ENCODE measurements at regions not wholly inside any gene's neighbourhood (a gene's known extent, or its start where the extent isn't known, plus 50 kb on each side); places are given as distances from the start of the nearest gene placed in this dataset.

GRCh38 chr5:21145376-21145775, 1157.4 kb upstream of the CDH18 start:
- Histone ChIP-seq H3K36me3 (no peaks in the 10 kb centered on the region), H3K9me3 (peaks cover 0 to 15% (median 4%) of the 10 kb centered on the region in 11 donors), H3K4me1 (no peaks in the 10 kb centered on the region), H3K27me3 (no peaks in the 10 kb centered on the region), H3K27ac (no peak overlapping the region), H3K4me3 (no peak overlapping the region)
- intact Hi-C loops (cut with DNase I), result no loop called here
- 69 to 74% methylated on average over 3 of the region's 3 CpGs for WGBS, 2 donors
- ATAC-seq, result no peak
- TF ChIP-seq, protein P1, sequence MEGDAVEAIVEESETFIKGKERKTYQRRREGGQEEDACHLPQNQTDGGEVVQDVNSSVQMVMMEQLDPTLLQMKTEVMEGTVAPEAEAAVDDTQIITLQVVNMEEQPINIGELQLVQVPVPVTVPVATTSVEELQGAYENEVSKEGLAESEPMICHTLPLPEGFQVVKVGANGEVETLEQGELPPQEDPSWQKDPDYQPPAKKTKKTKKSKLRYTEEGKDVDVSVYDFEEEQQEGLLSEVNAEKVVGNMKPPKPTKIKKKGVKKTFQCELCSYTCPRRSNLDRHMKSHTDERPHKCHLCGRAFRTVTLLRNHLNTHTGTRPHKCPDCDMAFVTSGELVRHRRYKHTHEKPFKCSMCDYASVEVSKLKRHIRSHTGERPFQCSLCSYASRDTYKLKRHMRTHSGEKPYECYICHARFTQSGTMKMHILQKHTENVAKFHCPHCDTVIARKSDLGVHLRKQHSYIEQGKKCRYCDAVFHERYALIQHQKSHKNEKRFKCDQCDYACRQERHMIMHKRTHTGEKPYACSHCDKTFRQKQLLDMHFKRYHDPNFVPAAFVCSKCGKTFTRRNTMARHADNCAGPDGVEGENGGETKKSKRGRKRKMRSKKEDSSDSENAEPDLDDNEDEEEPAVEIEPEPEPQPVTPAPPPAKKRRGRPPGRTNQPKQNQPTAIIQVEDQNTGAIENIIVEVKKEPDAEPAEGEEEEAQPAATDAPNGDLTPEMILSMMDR (IDR thresholded peaks at IDR 0.05), result no peak
- no peak for DNase-seq

- ATAC-seq (no peak), DNase-seq (no peak)
- TF ChIP-seq, protein P1 (IDR thresholded peaks at IDR 0.05), result no peak
- Histone ChIP-seq H3K27me3 (no peaks in the 10 kb centered on the region), H3K4me1 (no peaks in the 10 kb centered on the region), H3K4me3 (no peak overlapping the region), H3K9me3 (peaks cover 0 to 9% (median 0%) of the 10 kb centered on the region in 11 donors), H3K27ac (no peak overlapping the region), H3K36me3 (no peaks in the 10 kb centered on the region)
- 91 to 95% methylated on average over 4 of the region's 4 CpGs for whole genome bisulfite sequencing, 2 donors
- intact Hi-C loops (cut with DNase I), result no loop called here
Observed at GRCh38 chr5:21143686-21144085, 1155.7 kb upstream of the CDH18 start.

DNA sequence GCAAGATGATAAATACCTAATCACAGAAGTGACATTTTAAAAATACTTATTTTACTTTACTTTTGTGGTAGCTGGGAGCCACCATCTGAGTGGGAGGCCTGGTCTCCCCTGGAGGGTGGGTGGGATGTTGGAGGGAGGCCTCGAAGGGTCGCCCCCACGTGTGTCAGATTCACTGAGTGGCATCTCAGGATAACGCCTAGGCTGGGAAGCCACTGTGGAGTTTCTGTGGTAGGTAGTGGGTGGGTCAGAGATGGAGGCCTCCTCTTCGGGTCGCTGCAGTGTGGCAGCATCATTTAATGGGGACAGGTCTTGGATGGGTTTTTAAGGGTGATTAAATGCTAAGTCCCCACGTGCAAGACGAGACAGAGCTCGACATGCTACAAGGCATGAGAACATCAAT, 1154.8 kb upstream of the CDH18 start:
- no peaks in the 10 kb centered on the region for H3K36me3 ChIP-seq
- H3K4me3 ChIP-seq, result no peak overlapping the region
- H3K9me3 ChIP-seq, result no peaks in the 10 kb centered on the region
- no peak overlapping the region for H3K27ac ChIP-seq
- DNase-seq (no peak), ATAC-seq (no peak)
- no peaks in the 10 kb centered on the region for H3K4me1 ChIP-seq
- no peaks in the 10 kb centered on the region for H3K27me3 ChIP-seq
- intact Hi-C loops (cut with DNase I), result no loop called here
- TF ChIP-seq, protein P1 (IDR thresholded peaks at IDR 0.05), result no peak
- 92 to 94% methylated on average over 9 of the region's 9 CpGs for WGBS, 2 donors

DNA sequence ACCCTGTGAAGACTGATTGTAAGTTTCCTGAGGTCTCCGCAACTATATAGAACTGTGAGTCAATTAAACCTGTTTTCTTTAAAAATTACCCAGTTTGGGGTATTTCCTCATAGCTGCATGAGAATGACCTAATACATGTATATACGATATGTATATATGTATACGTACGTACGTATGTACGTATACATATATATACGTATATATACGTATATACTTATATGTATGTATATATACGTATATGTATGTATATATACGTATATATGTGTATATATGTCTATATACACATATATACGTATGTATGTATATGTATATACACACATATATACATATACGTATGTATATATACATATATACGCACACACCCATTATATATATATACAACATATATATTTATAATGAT, 1153.0 kb upstream of the CDH18 start:
- intact Hi-C loops (cut with DNase I), result no loop called here
- TF ChIP-seq, protein P1 (IDR thresholded peaks at IDR 0.05), result no peak

DNA sequence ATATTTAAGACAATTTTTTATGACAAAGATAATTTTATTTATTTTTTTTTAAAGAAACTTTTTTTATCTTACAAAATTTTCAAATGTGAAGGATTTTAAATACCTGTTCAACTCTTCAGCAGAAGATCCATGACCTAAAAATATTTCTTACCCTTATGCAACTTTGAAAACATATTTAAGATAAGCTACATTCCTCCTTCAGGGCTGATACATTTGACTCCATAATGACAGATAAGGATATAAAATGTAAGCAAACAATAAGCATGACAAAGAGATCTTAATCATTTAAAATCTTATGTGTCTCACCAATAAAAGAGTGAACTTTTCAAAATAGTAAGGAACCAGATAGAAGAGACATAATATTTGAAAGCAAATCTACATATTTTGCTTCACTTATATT, 1138.2 kb upstream of the CDH18 start:
- no peaks in the 10 kb centered on the region for H3K4me1 ChIP-seq
- ATAC-seq, result no peak
- TF ChIP-seq, protein P1 (IDR thresholded peaks at IDR 0.05), result no peak
- intact Hi-C loops (cut with DNase I), result no loop called here
- H3K4me3 ChIP-seq, result no peak overlapping the region
- H3K27me3 ChIP-seq, result no peaks in the 10 kb centered on the region
- no peak for DNase-seq
- H3K27ac ChIP-seq, result no peak overlapping the region
- H3K9me3 ChIP-seq, result peaks cover 0 to 3% (median 0%) of the 10 kb centered on the region in 11 donors
- no peaks in the 10 kb centered on the region for H3K36me3 ChIP-seq

More for the DNA sequence above, 1153.0 kb upstream of the CDH18 start:
- Histone ChIP-seq H3K27ac (no peak overlapping the region), H3K27me3 (no peaks in the 10 kb centered on the region), H3K36me3 (no peaks in the 10 kb centered on the region), H3K9me3 (no peaks in the 10 kb centered on the region), H3K4me3 (no peak overlapping the region), H3K4me1 (no peaks in the 10 kb centered on the region)
- ATAC-seq, result no peak
- 90% methylated on average over 13 of the region's 13 CpGs for WGBS, 2 donors
- no peak for DNase-seq
